Panc1 (cell line): ENCODE measurements at regions not wholly inside any gene's neighbourhood (a gene's known extent, or its start where the extent isn't known, plus 50 kb on each side); places are given as distances from the start of the nearest gene placed in this dataset.
"Not testable (repeated sequence)": the region's sequence is repeated elsewhere in the genome, so short reads cannot be mapped to it uniquely, and the experiment has no call there.

Experiments
- POLR2AphosphoS5 ChIP-seq: IDR thresholded peaks from 2 replicates; pipeline ENCODE4 v1.6.1; 2012; ENCODE audit warnings: mild to moderate bottlenecking, low read depth, low read length, moderate library complexity
- TCF7L2 ChIP-seq: IDR thresholded peaks from 2 replicates; pipeline ENCODE4 v1.6.1; 2011; ENCODE audit warnings: mild to moderate bottlenecking, low read depth, low read length, inconsistent platforms
- TF ChIP-seq, protein P1 (sequence below): fragments of 450-650 bp; IDR thresholded peaks from 2 replicates; pipeline ENCODE4 v1.5.1; 2017; ENCODE audit warnings: mild to moderate bottlenecking
- TF ChIP-seq, protein P2 (sequence below), 2 experiments: IDR thresholded peaks; 2 replicates each; pipeline ENCODE4 v1.6.1; 2011 to 2012; ENCODE audit warnings: low read depth in 2 of 2, control low read depth in 1 of 2, low read length in 1 of 2, mild to moderate bottlenecking in 1 of 2, moderate library complexity in 1 of 2; ENCODE audit not compliant: insufficient read depth in 1 of 2

DNA sequence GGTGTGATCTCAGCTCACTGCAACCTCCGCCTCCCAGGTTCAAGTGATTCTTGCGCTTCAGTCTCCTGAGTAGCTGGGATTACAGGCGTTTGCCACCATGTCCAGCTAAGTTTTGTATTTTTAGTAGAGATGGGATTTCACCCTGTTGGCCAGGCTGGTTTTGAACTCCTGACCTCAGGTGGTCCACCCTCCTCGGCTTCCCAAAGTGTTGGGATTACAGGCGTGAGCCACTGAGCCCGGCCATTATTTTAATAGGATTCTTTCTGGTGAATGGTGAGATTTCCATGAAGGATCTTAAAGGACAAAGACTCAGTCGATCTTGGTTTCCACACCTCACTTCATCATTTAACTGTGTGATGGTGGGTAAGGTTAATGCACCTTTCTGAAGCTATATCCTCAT is 183.8 kb upstream of the ZNF217 start:
- TF ChIP-seq, protein P1, sequence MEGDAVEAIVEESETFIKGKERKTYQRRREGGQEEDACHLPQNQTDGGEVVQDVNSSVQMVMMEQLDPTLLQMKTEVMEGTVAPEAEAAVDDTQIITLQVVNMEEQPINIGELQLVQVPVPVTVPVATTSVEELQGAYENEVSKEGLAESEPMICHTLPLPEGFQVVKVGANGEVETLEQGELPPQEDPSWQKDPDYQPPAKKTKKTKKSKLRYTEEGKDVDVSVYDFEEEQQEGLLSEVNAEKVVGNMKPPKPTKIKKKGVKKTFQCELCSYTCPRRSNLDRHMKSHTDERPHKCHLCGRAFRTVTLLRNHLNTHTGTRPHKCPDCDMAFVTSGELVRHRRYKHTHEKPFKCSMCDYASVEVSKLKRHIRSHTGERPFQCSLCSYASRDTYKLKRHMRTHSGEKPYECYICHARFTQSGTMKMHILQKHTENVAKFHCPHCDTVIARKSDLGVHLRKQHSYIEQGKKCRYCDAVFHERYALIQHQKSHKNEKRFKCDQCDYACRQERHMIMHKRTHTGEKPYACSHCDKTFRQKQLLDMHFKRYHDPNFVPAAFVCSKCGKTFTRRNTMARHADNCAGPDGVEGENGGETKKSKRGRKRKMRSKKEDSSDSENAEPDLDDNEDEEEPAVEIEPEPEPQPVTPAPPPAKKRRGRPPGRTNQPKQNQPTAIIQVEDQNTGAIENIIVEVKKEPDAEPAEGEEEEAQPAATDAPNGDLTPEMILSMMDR: not testable (repeated sequence)
- TF ChIP-seq POLR2AphosphoS5, TCF7L2: not testable (repeated sequence)
- TF ChIP-seq, protein P2, sequence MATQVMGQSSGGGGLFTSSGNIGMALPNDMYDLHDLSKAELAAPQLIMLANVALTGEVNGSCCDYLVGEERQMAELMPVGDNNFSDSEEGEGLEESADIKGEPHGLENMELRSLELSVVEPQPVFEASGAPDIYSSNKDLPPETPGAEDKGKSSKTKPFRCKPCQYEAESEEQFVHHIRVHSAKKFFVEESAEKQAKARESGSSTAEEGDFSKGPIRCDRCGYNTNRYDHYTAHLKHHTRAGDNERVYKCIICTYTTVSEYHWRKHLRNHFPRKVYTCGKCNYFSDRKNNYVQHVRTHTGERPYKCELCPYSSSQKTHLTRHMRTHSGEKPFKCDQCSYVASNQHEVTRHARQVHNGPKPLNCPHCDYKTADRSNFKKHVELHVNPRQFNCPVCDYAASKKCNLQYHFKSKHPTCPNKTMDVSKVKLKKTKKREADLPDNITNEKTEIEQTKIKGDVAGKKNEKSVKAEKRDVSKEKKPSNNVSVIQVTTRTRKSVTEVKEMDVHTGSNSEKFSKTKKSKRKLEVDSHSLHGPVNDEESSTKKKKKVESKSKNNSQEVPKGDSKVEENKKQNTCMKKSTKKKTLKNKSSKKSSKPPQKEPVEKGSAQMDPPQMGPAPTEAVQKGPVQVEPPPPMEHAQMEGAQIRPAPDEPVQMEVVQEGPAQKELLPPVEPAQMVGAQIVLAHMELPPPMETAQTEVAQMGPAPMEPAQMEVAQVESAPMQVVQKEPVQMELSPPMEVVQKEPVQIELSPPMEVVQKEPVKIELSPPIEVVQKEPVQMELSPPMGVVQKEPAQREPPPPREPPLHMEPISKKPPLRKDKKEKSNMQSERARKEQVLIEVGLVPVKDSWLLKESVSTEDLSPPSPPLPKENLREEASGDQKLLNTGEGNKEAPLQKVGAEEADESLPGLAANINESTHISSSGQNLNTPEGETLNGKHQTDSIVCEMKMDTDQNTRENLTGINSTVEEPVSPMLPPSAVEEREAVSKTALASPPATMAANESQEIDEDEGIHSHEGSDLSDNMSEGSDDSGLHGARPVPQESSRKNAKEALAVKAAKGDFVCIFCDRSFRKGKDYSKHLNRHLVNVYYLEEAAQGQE (IDR thresholded peaks at IDR 0.05; ENCODE audit: insufficient read depth in 1 of 2, low read depth in 2 of 2, low read length in 1 of 2): not testable (repeated sequence)
